Sigmoid colon (tissue), 6 donors: ENCODE measurements at regions not wholly inside any gene's neighbourhood (a gene's known extent, or its start where the extent isn't known, plus 50 kb on each side); places are given as distances from the start of the nearest gene placed in this dataset.
"Not testable (repeated sequence)": the region's sequence is repeated elsewhere in the genome, so short reads cannot be mapped to it uniquely, and the experiment has no call there.

Experiments used
- DNase-seq: peaks from one replicate; pipeline ENCODE4 v3.0.0-alpha.2; 2019
- H3K27ac ChIP-seq, 4 donors: fragments of 200-600 bp; sonication (generic); one replicate each; pipeline ENCODE4 v1.5.1; 2016 to 2019; ENCODE audit warnings: mild to moderate bottlenecking in 1 of 4
- H3K27me3 ChIP-seq, 3 donors: fragments of 200-600 bp; sonication (generic); one replicate each; pipeline ENCODE4 v1.5.1; 2019; ENCODE audit warnings: mild to moderate bottlenecking in 1 of 3
- H3K36me3 ChIP-seq, 4 donors: fragments of 200-600 bp; sonication (generic); one replicate each; pipeline ENCODE4 v1.5.1; 2016 to 2019
- H3K4me1 ChIP-seq, 4 donors: fragments of 200-600 bp; sonication (generic); one replicate each; pipeline ENCODE4 v1.5.1; 2017 to 2019
- H3K4me3 ChIP-seq, 4 donors: fragments of 200-600 bp; sonication (generic); one replicate each; pipeline ENCODE4 v1.5.1; 2017 to 2019; ENCODE audit warnings: mild to moderate bottlenecking in 2 of 4, moderate library complexity in 1 of 4
- H3K9me3 ChIP-seq, 4 donors: fragments of 200-600 bp in 3 of 4; sonication (generic) in 3 of 4; one replicate each; pipeline versions ENCODE4 v1.5.1 to v1.6.1; 2013 to 2019
- CTCF ChIP-seq, 4 experiments: fragments of 450-650 bp in 3 of 4; fragments of 200-600 bp in 1 of 4; IDR thresholded peaks; one replicate each; pipeline ENCODE4 v1.5.1; 2016 to 2019; ENCODE audit warnings: antibody characterized with exemption in 4 of 4, mild to moderate bottlenecking in 3 of 4, moderate library complexity in 2 of 4
- WGBS, 2 donors: extraction: QIAGEN DNeasy Blood & Tissue Kit; methylation state at CpG; one replicate each; pipeline ENCODE4 v1.1.7; 2013; 5-methylcytosine and 5-hydroxymethylcytosine counted together
- intact Hi-C: fragments of 100-400 bp; cut with DNase I; formaldehyde crosslinking; loops from one replicate; pipeline ENCODE4 v1.15.1; 2023
- donor health status: healthy with polysubstance abuse.
- donor health status: healthy.

GRCh38 chr17:45592433-45592923 is 102.0 kb upstream of the PLEKHM1 start:
- peak; percentile 40 to 72 (median 62) for TF ChIP-seq CTCF (IDR thresholded peaks at IDR 0.05)
- H3K27me3 ChIP-seq: peaks cover 0 to 12% (median 0%) of the 10 kb centered on the region in 3 donors
- H3K27ac ChIP-seq, H3K36me3 ChIP-seq, H3K9me3 ChIP-seq, H3K4me1 ChIP-seq, H3K4me3 ChIP-seq: not testable (repeated sequence)
- DNase-seq: peak; percentile 87
- intact Hi-C loops: loop anchor here (10.0 kb wide), 1 partner anchor 198 kb away; no protein-coding TSS in a partner anchor
- 11 to 15% methylated on average over 6 of the region's 6 CpGs for WGBS, 2 donors

DNA sequence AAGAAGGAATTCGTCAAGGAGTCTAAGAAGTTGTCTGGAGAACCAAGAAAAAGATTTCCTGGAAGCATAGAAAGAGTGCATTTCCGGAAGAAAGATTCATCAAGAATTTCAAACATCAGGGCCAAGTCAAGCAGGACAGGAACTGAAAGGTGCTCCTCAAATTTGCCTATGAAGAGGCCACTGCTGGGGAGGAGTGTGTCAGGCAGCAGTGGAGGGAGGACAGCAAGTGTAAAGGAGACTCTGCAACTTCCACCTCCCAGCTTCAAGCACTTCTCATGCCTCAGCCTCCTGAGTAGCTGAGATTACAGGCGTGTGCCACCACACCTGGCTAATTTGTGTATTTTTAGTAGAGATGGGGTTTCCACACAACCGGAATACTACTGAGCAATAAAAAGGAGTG is 105.8 kb upstream of the PLEKHM1 start:
- H3K4me3 ChIP-seq, H3K27ac ChIP-seq, H3K4me1 ChIP-seq, H3K9me3 ChIP-seq, H3K36me3 ChIP-seq, DNase-seq: not testable (repeated sequence)
- intact Hi-C loops: loop anchor here (10.0 kb wide), 1 partner anchor 202 kb away; no protein-coding TSS in a partner anchor
- H3K27me3 ChIP-seq: peaks cover 0 to 12% (median 0%) of the 10 kb centered on the region in 3 donors
- WGBS, 2 donors: 70 to 79% methylated on average over 4 of the region's 4 CpGs

DNA sequence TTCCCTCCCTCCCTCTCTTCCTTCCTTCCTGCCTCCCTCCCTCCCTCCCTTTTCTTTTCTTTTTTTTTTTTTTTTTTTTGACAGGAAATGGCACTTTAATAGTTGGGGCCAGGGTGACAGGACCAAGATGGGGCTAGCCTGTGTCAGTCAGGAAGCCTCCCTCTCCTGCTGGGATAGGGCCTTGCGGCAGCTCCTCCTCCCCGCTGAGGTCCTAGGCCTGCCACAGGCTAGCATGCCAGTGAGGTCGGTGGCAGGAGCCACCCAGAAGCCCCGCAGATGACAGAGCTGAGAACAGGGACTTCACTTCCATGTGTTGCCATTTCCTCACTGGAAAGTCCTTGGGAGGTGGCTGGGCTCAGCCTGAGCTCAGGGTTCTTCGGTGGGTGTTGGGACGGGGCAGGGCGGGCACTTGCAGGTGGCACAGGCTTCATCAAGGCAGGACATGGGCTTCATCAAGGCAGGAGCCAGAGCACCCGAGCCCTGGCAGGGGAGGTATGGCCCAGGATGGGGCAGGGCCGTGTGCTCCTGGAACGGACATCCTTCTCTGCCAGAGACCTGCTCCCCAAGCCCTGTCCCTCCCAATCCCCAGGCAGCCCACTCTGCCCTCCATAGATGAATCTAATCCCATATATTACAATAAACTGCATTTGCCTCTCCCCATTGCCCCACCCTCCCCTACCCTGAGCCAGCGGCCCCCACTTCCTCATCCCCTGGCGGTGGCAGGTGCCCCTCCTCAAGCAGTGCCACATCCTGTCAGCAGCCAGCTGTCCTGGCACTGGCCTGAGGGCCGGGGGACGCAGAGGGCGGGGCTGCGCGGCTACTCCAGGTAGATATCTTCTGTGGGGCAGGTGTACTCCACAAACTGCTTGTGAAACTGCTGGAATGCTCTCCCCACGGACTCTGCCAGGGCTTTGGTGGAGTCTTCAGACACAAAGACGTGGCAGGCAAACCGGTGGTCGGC is 109.8 kb upstream of the PLEKHM1 start:
- not testable (repeated sequence) for H3K9me3 ChIP-seq

GRCh38 chr17:45601013-45601412 is 110.5 kb upstream of the PLEKHM1 start:
- intact Hi-C loops, H3K4me3 ChIP-seq, H3K27ac ChIP-seq, H3K9me3 ChIP-seq, H3K4me1 ChIP-seq, DNase-seq, H3K36me3 ChIP-seq: not testable (repeated sequence)
- peaks cover 0 to 20% (median 0%) of the 10 kb centered on the region in 3 donors for H3K27me3 ChIP-seq
- 69 to 91% methylated on average over 13 to 15 of the region's 18 CpGs for WGBS, 2 donors

More for the DNA sequence above, 109.8 kb upstream of the PLEKHM1 start:
- DNase-seq, H3K36me3 ChIP-seq, intact Hi-C loops, H3K27ac ChIP-seq, H3K4me3 ChIP-seq, H3K4me1 ChIP-seq: not testable (repeated sequence)
- H3K27me3 ChIP-seq: peaks cover 0 to 20% (median 0%) of the 10 kb centered on the region in 3 donors
- WGBS, 2 donors: 53 to 55% methylated on average over 14 of the region's 21 CpGs

GRCh38 chr17:45601605-45602539 is 111.4 kb upstream of the PLEKHM1 start:
- H3K4me1 ChIP-seq, H3K27ac ChIP-seq, DNase-seq, intact Hi-C loops, H3K9me3 ChIP-seq, H3K36me3 ChIP-seq, H3K4me3 ChIP-seq: not testable (repeated sequence)
- peaks cover 0 to 12% (median 0%) of the 10 kb centered on the region in 3 donors for H3K27me3 ChIP-seq
- WGBS, 2 donors: 72 to 79% methylated on average over 24 to 27 of the region's 63 CpGs

- DNase-seq, H3K9me3 ChIP-seq, H3K27ac ChIP-seq, intact Hi-C loops, H3K36me3 ChIP-seq, H3K4me1 ChIP-seq, H3K4me3 ChIP-seq: not testable (repeated sequence)
- H3K27me3 ChIP-seq: peaks cover 0 to 10% (median 0%) of the 10 kb centered on the region in 3 donors
- WGBS, 2 donors: 75 to 83% methylated on average over 1 of the region's 1 CpG
Measured at GRCh38 chr17:45605751-45606150, 115.2 kb upstream of the PLEKHM1 start.

GRCh38 chr17:45619984-45620405 is 129.5 kb upstream of the PLEKHM1 start:
- Histone ChIP-seq H3K4me3 (peak overlapping the region; percentile 42 to 70 (median 66)), H3K27ac (peak overlapping the region in 3 of 4 donors; percentile 39 to 62 (median 47))
- peak; percentile 89 for DNase-seq
- intact Hi-C loops, H3K9me3 ChIP-seq, H3K36me3 ChIP-seq, H3K27me3 ChIP-seq, H3K4me1 ChIP-seq: not testable (repeated sequence)
- WGBS, 2 donors: 0 to 2% methylated on average over 16 of the region's 16 CpGs

- H3K4me3 ChIP-seq: peak overlapping the region; percentile 42 to 70 (median 66)
- 1% methylated on average over 51 to 54 of the region's 54 CpGs for WGBS, 2 donors
- peak overlapping the region in 3 of 4 donors; percentile 39 to 62 (median 47) for H3K27ac ChIP-seq
- H3K27me3 ChIP-seq, DNase-seq, H3K9me3 ChIP-seq, H3K36me3 ChIP-seq, intact Hi-C loops, H3K4me1 ChIP-seq: not testable (repeated sequence)
Measured at GRCh38 chr17:45620468-45620867, 129.9 kb upstream of the PLEKHM1 start.

DNA sequence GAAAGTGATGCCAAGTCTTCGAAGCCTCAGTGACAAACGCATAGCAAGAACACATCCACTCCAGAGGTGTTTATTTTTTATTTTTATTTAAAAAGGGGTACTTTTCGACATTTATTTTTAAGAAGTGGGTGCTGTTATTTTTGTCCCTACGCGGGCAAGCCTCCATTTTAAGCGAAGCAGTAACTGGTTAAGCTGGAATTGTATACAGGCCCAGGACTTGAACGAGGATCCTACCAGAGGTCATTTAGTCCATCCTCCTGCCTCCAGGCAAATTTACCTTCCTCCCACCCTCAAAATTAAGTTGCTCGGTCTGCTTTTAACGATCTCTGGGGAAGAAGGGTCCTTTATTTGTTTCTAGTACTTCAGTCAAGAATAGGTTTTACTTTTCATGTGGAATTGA is 130.6 kb upstream of the PLEKHM1 start:
- H3K4me1 ChIP-seq, DNase-seq, H3K36me3 ChIP-seq, H3K9me3 ChIP-seq, intact Hi-C loops, H3K27me3 ChIP-seq, H3K27ac ChIP-seq: not testable (repeated sequence)
- WGBS, 2 donors: 19 to 45% methylated on average over 6 to 7 of the region's 9 CpGs
- peak overlapping the region in 3 of 4 donors; percentile 65 to 70 (median 66) for H3K4me3 ChIP-seq

- DNase-seq, intact Hi-C loops, H3K9me3 ChIP-seq, H3K27ac ChIP-seq, H3K4me3 ChIP-seq, H3K27me3 ChIP-seq, H3K4me1 ChIP-seq: not testable (repeated sequence)
- 9 to 59% methylated on average over 1 of the region's 3 CpGs for WGBS, 2 donors
- H3K36me3 ChIP-seq: peaks cover 0 to 12% (median 0%) of the 10 kb centered on the region in 4 donors
Measured at GRCh38 chr17:45622295-45622694, 131.8 kb upstream of the PLEKHM1 start.
